WTC11 (cell line): ENCODE measurements at regions not wholly inside any gene's neighbourhood (a gene's known extent, or its start where the extent isn't known, plus 50 kb on each side); places are given as distances from the start of the nearest gene placed in this dataset.

Experiments used
- ATAC-seq: fragments of 200-7000 bp; cut with Tn5 transposase; 2 replicates; pipeline ENCODE4 v1.10.0; 2021; ENCODE audit warnings: mild to moderate bottlenecking, moderate library complexity
- CTCF ChIA-PET: fragments of 300-600 bp; sonication (Branson Sonifier 250); formaldehyde crosslinking; loops from one replicate; lab custom pipeline; 2021; ENCODE audit warnings: antibody characterized with exemption; lab: Charles Lee
- POLR2A ChIA-PET: fragments of 350-600 bp; sonication (Branson Sonifier 250); formaldehyde crosslinking; loops from one replicate; lab custom pipeline; 2021; ENCODE audit warnings: antibody characterized with exemption; lab: Charles Lee
- DNase-seq: peaks from one replicate; pipeline ENCODE4 v3.0.0; 2021; ENCODE audit warnings: low spot score
- H3K27ac Mint-ChIP-seq: 2 replicates; pipeline ENCODE4 v1.8.0; 2021; ENCODE audit warnings: mixed read lengths
- H3K27me3 Mint-ChIP-seq: 2 replicates; pipeline ENCODE4 v1.8.0; 2021; ENCODE audit warnings: low read depth, mild to moderate bottlenecking, moderate library complexity, mixed read lengths
- H3K36me3 Mint-ChIP-seq: 2 replicates; pipeline ENCODE4 v1.8.0; 2021; ENCODE audit warnings: mixed read lengths
- H3K4me1 Mint-ChIP-seq: 2 replicates; pipeline ENCODE4 v1.8.0; 2022; ENCODE audit warnings: mixed read lengths
- H3K4me3 Mint-ChIP-seq: 2 replicates; pipeline ENCODE4 v1.8.0; 2021; ENCODE audit warnings: mild to moderate bottlenecking, moderate library complexity, mixed read lengths
- H3K9me3 Mint-ChIP-seq: 2 replicates; pipeline ENCODE4 v1.8.0; 2021; ENCODE audit warnings: mixed read lengths
- ATF1 ChIP-seq: sonication (generic); formaldehyde crosslinking; IDR thresholded peaks from 2 replicates; pipeline ENCODE4 v1.8.1; 2023; ENCODE audit warnings: mild to moderate bottlenecking, moderate library complexity, missing genetic modification reagents
- HMGA2 ChIP-seq: fragments of 250-450 bp; sonication (Bioruptor Pico); IDR thresholded peaks from 2 replicates; pipeline ENCODE4 v1.4.0; 2021; ENCODE audit warnings: mild to moderate bottlenecking, moderate library complexity
- HMGXB4 ChIP-seq: sonication (generic); formaldehyde crosslinking; IDR thresholded peaks from 2 replicates; pipeline ENCODE4 v1.8.1; 2023; ENCODE audit warnings: mild to moderate bottlenecking, moderate library complexity, missing genetic modification reagents
- PRDM15 ChIP-seq: sonication (generic); formaldehyde crosslinking; IDR thresholded peaks from 2 replicates; pipeline ENCODE4 v1.8.0; 2022; ENCODE audit warnings: missing genetic modification reagents
- RELA ChIP-seq: sonication (generic); formaldehyde crosslinking; IDR thresholded peaks from 2 replicates; pipeline ENCODE4 v1.8.1; 2022; ENCODE audit warnings: missing genetic modification reagents, mild to moderate bottlenecking, borderline replicate concordance
- SMAD3 ChIP-seq: sonication (generic); formaldehyde crosslinking; IDR thresholded peaks from 2 replicates; pipeline ENCODE4 v1.8.0; 2022; ENCODE audit warnings: missing genetic modification reagents, mild to moderate bottlenecking, borderline replicate concordance
- SOX15 ChIP-seq: fragments of 250-450 bp; sonication (Bioruptor Pico); IDR thresholded peaks from 2 replicates; pipeline ENCODE4 v1.9.0; 2021; ENCODE audit warnings: mild to moderate bottlenecking
- USF2 ChIP-seq: sonication (generic); formaldehyde crosslinking; IDR thresholded peaks from 2 replicates; pipeline ENCODE4 v1.8.1; 2023; ENCODE audit warnings: mild to moderate bottlenecking, missing genetic modification reagents, moderate library complexity
- TF ChIP-seq, protein P1 (sequence below): sonication (generic); formaldehyde crosslinking; conservative IDR thresholded peaks from 2 replicates; pipeline ENCODE4 v1.8.1; 2023; ENCODE audit warnings: mild to moderate bottlenecking, low read depth, missing genetic modification reagents, moderate library complexity
- TF ChIP-seq, protein P2 (sequence below): sonication (generic); formaldehyde crosslinking; IDR thresholded peaks from 2 replicates; pipeline ENCODE4 v1.8.1; 2022; ENCODE audit warnings: mild to moderate bottlenecking, moderate library complexity, missing genetic modification reagents
- TF ChIP-seq, protein P3 (sequence below): sonication (generic); formaldehyde crosslinking; IDR thresholded peaks from 2 replicates; pipeline ENCODE4 v1.8.0; 2022; ENCODE audit warnings: mild to moderate bottlenecking, missing genetic modification reagents
- TF ChIP-seq, protein P4 (sequence below): sonication (generic); formaldehyde crosslinking; IDR thresholded peaks from 2 replicates; pipeline ENCODE4 v1.8.0; 2022; ENCODE audit warnings: mild to moderate bottlenecking, missing genetic modification reagents

GRCh38 chr13:31469377-31469776, 269.6 kb downstream of the B3GLCT start:
- H3K27me3 Mint-ChIP-seq: no peaks in the 10 kb centered on the region

DNA sequence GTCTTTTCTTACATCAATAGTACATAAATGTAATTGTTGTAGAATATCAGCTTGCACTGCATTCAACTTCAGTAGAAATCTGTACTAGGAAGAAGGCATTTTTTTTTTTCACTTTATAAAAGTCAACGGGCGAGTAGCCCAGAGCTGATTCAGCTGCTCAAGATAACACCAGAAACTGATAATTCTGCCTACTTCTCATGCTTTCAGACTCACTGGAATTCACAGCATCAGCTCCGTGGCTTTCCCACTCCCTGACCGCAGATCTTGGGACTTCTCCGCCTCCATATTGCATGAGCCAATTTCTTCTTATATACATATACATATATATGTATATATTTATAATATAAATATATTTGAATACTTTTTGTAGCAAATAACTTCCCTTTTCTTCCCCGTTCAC, 263.1 kb upstream of the RXFP2 start:
- Mint-ChIP-seq H3K36me3 (no peaks in the 10 kb centered on the region), H3K9me3 (peaks cover 10% of the 10 kb centered on the region), H3K4me1 (peaks cover 8% of the 10 kb centered on the region), H3K27ac (no peak overlapping the region), H3K27me3 (no peaks in the 10 kb centered on the region), H3K4me3 (no peak overlapping the region)
- POLR2A ChIA-PET: no interaction called here
- no peak for ATAC-seq
- CTCF ChIA-PET: interaction anchor here (0.6 to 4.8 kb wide), 5 partner anchors 9 to 61 kb away, joined by 3 to 14 read pairs (median 4); no protein-coding TSS in a partner anchor
- DNase-seq: no peak
- TF ChIP-seq, protein P1, sequence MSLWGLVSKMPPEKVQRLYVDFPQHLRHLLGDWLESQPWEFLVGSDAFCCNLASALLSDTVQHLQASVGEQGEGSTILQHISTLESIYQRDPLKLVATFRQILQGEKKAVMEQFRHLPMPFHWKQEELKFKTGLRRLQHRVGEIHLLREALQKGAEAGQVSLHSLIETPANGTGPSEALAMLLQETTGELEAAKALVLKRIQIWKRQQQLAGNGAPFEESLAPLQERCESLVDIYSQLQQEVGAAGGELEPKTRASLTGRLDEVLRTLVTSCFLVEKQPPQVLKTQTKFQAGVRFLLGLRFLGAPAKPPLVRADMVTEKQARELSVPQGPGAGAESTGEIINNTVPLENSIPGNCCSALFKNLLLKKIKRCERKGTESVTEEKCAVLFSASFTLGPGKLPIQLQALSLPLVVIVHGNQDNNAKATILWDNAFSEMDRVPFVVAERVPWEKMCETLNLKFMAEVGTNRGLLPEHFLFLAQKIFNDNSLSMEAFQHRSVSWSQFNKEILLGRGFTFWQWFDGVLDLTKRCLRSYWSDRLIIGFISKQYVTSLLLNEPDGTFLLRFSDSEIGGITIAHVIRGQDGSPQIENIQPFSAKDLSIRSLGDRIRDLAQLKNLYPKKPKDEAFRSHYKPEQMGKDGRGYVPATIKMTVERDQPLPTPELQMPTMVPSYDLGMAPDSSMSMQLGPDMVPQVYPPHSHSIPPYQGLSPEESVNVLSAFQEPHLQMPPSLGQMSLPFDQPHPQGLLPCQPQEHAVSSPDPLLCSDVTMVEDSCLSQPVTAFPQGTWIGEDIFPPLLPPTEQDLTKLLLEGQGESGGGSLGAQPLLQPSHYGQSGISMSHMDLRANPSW (CRISPR knock-in tag): no peak
- no peak for TF ChIP-seq SOX15 (CRISPR knock-in tag)

More at GRCh38 chr13:31469377-31469776, 269.6 kb downstream of the B3GLCT start:
- H3K4me3 Mint-ChIP-seq: no peak overlapping the region
- peaks cover 25% of the 10 kb centered on the region for H3K4me1 Mint-ChIP-seq
- ChIA-PET CTCF (interaction anchor here (0.6 kb wide), 1 partner anchor 556 kb away, joined by 4 read pairs; no protein-coding TSS in a partner anchor), POLR2A (no interaction called here)
- DNase-seq (no peak), ATAC-seq (no peak)
- no peak overlapping the region for H3K27ac Mint-ChIP-seq
- 0 out of 2 replicates have a peak, but pooled peaks cover 3% of the 10 kb centered on the region for H3K9me3 Mint-ChIP-seq
- TF ChIP-seq ATF1 (CRISPR knock-in tag) (no peak), HMGA2 (CRISPR knock-in tag) (peak; percentile 99)
- H3K36me3 Mint-ChIP-seq: no peaks in the 10 kb centered on the region

- TF ChIP-seq PRDM15 (CRISPR knock-in tag) (no peak), HMGXB4 (no peak), HMGA2 (CRISPR knock-in tag) (no peak), USF2 (0 out of 2 replicates have a peak, but pooled peaks have one; percentile 35), RELA (CRISPR knock-in tag) (no peak), SMAD3 (CRISPR knock-in tag) (no peak)
- TF ChIP-seq, protein P2, sequence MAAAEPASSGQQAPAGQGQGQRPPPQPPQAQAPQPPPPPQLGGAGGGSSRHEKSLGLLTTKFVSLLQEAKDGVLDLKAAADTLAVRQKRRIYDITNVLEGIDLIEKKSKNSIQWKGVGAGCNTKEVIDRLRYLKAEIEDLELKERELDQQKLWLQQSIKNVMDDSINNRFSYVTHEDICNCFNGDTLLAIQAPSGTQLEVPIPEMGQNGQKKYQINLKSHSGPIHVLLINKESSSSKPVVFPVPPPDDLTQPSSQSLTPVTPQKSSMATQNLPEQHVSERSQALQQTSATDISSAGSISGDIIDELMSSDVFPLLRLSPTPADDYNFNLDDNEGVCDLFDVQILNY (CRISPR knock-in tag): no peak
- TF ChIP-seq, protein P3, sequence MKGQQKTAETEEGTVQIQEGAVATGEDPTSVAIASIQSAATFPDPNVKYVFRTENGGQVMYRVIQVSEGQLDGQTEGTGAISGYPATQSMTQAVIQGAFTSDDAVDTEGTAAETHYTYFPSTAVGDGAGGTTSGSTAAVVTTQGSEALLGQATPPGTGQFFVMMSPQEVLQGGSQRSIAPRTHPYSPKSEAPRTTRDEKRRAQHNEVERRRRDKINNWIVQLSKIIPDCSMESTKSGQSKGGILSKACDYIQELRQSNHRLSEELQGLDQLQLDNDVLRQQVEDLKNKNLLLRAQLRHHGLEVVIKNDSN: no peak; the same call in 1 of the 2 replicates
- TF ChIP-seq, protein P4, sequence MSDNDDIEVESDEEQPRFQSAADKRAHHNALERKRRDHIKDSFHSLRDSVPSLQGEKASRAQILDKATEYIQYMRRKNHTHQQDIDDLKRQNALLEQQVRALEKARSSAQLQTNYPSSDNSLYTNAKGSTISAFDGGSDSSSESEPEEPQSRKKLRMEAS: no peak
- TF ChIP-seq, all 79 proteins: peak for 1
- CTCF ChIA-PET: interaction anchor here (0.7 to 4.8 kb wide), 5 partner anchors 9 to 61 kb away, joined by 4 to 14 read pairs (median 4); no protein-coding TSS in a partner anchor
- H3K4me1 Mint-ChIP-seq: peaks cover 8% of the 10 kb centered on the region
Observed at GRCh38 chr13:31476753-31477152, 262.6 kb upstream of the RXFP2 start.

More at GRCh38 chr13:31476753-31477152, 262.6 kb upstream of the RXFP2 start:
- no peak for ATAC-seq
- Mint-ChIP-seq H3K4me3 (no peak overlapping the region), H3K36me3 (no peaks in the 10 kb centered on the region), H3K9me3 (peaks cover 7% of the 10 kb centered on the region), H3K27ac (peak overlapping the region; percentile 24; the same call in 1 of the 2 replicates), H3K27me3 (no peaks in the 10 kb centered on the region)
- no peak for DNase-seq
- POLR2A ChIA-PET: no interaction called here
